GM18873 (cell line): ENCODE measurements at regions not wholly inside any gene's neighbourhood (a gene's known extent, or its start where the extent isn't known, plus 50 kb on each side); places are given as distances from the start of the nearest gene placed in this dataset.

Source experiments
- ATAC-seq: cut with Tn5 transposase; IDR thresholded peaks from one replicate; pipeline ENCODE4 v1.9.1; 2021; ENCODE audit warnings: mild to moderate bottlenecking, moderate library complexity, moderate number of reproducible peaks; ENCODE audit not compliant: unreplicated experiment, low FRiP score

DNA sequence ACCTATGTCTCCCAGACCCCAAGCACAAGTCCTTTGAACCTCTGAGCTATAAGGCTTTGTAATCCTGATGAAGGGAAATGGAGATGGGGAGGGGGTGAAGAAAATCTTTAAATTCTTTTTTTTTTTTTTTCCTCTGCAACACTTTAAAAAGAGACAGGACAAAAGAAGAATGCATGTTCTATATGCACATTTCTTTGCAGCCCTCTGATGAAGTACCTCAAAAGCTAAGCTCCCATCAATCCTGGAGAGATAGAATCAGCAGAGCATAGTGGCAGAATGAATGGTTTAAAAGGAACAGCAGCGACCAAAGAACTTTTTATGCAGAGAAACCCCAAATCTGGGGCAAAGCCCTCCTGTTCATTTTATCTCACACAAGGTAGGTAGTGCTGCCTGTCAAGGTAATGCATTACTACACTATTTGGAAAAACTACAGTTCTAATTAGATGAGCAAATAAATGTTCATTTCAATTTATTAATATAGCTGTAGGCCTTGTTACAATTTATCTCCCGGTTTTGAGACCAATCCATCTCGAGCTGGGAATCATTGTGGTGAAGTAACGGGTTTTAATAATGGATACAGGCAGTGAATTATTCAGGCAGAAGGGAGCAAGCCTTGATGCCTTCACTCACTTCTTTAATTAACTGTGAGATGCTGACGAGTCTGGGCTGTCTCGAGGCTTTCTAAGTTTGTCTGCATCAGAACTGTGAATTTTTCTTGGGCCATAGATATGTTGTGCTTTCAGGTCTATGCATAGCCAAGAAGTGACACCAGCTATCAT lies 173.5 kb upstream of the ZNF608 start:
- ATAC-seq = no peak

DNA sequence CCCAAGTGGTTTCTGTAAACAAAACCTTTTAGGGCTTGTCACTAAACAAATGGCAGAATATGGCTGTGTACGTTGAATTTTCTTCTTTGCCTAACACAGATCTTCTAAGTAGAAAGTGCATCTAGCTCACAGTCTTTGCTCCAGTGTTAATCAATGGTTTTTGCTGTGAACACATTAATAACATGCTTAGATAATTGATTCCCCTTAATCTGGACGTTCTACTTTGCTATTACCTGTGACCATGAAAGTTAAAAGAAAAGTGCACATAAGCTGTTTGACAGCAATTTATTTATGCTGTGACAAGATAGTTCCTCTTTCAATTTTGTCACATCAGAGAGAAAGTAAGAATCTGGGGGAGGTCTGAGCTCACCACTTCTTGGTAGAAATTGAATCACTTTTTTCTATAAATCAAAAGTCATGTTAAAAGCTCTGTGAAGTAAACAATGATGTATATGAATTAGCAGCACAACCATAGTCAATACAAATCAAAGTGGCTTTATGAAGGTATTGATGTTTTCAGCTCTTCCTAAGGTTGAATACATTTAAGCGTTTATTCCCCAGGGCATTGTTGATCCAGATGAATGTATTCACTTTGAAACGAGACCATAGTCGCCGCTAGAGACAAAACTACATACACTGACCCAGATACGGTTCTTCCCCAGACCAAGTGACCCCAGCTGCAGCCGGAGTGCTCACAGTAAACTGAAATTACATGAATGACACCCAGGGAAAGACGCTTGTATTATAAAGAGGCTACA lies 174.6 kb upstream of the ZNF608 start:
- peak; percentile 93 for ATAC-seq

- ATAC-seq = peak; percentile 24
These were observed 175.3 kb upstream of the ZNF608 start for GRCh38 chr5:124921694-124922093.

- ATAC-seq = no peak
These were observed 176.0 kb upstream of the ZNF608 start for GRCh38 chr5:124922255-124922975.

GRCh38 chr5:124923131-124923530 lies 176.7 kb upstream of the ZNF608 start:
- no peak for ATAC-seq

DNA sequence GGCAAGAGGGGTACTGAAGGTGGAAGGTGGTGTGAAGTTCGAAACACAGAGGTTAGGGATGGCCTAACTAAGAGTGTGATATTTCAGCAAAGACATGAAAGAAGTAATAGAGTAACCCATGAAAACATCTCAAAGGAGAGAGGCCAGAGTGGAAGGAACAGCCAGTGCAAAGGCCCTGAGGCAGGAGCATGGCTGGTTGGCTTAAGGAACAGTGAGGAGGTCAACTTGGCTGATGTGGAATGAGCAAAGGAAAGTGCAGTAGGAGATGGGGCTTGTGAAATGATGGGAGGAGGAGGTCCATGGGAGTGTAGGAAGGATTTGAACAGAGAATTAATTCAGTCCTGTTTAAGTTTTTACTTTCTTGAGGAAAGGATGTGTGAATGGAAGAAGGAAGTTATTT lies 178.3 kb upstream of the ZNF608 start:
- no peak for ATAC-seq

DNA sequence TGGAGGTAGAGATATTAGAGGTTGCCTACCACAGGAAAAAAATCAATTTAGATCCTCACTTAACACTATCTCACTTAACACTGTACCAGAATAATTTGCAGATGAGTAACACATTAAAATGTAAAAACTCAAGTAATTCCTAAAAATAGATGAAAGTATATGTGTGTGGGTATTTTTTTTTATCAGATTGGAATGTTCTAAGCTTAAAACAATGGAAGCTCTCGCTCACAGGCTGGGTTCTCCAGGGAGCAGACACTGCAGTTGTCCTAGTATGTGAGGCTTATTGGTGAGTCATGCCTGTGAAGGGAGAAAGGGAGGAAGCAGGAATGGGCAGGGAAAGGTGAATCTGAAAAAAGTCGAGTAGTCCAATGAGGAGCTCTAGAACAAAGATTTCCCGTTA lies 181.3 kb upstream of the ZNF608 start:
- no peak for ATAC-seq

DNA sequence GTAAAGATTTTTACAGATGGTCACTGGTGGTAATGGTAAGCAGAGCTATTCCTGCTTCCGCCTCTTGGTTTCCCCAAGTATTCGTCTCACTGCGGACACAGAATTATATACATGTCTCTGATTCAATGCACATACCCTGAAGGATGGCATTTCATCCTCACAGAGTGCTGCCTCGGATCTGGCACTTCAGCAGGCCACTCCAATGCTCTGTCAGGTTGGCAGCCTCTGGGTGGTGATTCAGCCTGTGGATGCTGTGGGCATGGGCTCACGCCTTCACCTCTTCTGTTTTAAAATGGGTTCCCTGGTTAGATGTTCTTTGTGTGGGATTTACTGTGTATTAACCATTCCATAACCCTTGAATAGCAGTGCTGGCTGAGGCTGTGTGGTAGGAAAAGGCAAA lies 182.6 kb upstream of the ZNF608 start:
- ATAC-seq = no peak

DNA sequence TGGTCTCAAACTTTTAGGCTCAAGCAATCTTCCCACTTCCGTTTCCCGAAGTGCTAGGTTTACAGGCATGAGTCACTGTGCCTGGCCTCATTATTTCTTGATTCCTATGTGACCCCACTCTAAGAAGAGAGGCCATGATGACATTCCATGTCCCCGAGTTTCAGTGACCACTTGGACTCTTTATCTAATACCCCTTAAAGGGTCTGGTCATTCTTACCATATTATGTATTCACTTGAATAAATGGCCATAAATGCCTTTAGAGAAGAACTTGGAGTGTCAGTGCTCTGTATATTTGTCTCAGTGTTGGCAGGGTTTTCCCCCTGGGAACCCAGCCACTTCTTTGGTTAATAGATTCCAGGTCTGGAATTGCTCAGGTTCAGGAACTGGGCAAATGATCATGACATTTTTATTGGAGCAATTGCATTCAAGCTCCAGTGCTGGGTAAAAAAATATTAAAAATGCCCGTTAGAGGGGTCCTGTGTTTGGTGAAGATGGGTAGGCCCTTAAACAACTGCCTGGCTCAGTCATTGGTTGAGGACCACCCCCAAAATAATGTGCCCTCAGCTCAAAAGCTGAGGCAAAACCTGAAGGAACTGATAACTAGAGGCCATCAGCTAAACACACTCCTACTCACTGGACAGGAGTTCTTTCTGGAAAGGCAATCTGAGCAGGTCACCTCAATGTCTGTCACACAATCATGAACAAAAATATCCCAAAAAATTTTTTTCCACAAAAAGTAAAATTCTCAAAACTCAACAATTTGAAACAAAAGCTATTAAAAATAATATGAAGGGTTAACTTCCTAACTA lies 186.6 kb upstream of the ZNF608 start:
- no peak for ATAC-seq

DNA sequence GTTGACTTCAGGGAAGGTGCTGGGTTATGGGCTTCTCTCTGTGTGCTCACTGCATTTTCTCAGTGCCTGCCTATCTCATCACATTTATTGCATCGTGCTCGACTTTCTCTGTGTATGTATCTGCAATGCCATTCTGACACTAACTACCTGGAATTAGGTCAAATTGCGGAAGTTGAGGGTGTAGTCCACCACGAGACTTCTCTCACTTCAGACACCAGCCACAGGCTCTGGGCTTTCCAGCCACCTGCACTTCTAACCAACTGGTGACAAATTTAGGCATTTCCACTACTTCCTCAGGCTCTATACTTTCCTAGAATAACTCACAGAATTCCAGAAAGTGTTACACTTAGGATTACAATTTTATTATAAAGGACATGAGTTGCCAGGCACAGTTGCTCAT lies 188.6 kb upstream of the ZNF608 start:
- peak; percentile 77 for ATAC-seq

- no peak for ATAC-seq
These were observed 190.1 kb upstream of the ZNF608 start for GRCh38 chr5:124936626-124936933.

DNA sequence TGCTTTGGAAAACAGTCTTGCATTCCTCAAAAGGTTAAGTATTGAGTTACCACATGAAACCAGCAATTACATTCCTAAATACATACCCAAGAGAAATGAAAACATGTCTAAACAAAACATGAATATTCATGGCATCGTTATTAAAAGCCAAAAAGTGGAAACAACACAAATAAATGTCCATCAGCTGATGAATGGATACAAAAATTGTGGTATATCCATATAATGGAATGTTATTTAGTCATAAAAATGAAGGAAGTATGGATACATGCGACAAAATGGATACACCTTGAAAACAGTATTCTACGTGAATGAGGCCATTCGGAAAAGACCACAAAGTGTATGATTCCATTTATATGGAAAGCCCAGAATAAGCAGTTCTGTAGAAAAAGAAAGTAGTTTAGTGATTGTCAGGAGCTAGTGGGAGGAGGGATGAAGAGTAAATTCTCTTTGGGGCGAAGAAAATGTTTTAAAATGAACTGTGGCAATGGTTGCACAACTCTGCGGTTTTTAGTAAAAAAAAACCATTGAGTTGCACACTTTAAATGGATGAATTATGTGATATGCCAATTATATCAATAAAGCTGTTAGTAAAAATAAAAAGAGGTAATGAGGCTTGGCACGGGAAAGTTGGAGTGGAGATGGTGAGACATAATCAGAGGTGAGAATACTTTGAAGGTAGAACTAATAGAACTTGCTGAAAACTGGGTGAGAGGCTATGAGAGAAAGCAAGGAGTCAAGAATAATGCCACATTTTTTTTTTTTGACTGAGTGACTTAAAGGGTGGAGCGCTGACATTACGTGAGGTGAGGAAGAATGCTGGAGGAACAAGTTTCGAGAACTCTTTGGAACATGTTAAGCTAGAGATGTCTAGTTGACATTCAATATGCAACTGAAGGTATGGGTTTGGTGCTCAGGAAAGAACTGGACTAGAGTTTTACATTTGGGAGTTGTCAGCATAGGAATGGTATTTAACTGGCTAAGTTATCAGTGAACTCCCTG lies 194.9 kb upstream of the ZNF608 start:
- no peak for ATAC-seq

DNA sequence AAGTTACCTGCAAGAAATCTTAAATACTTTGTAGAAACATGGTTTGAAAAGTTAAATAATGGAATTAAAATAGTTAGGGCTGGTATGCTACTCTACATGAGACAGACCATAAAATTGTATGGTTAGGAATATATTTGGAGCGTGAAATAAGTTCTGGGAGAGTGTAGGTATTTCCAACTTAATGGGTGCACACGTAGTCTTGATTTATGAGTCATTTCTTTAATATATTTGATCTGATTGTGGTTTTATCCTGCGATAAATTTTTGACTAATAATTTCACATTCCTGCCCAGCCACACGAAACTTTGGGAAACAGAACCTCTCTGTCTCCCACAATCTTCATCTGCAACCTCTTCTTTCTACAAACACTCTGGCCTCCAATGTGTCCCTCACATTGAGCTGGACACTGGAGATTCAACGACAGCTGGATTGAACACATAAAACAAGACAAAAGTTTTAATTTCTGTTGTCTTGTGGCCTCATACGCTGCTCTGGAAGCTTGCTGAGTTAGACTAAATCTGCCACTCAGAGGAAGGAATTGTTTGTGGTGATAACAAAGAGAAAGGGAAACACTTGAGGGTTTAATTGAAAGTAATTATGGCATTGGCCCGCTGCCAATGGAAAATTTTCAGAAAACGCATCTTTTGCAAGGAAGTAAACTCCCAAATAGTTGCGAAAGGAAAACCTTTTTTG lies 201.8 kb upstream of the ZNF608 start:
- ATAC-seq = no peak

GRCh38 chr5:124948754-124949275 lies 202.4 kb upstream of the ZNF608 start:
- no peak for ATAC-seq

GRCh38 chr5:124949862-124950261 lies 203.4 kb upstream of the ZNF608 start:
- no peak for ATAC-seq

GRCh38 chr5:124951105-124951504 lies 204.7 kb upstream of the ZNF608 start:
- ATAC-seq = no peak

DNA sequence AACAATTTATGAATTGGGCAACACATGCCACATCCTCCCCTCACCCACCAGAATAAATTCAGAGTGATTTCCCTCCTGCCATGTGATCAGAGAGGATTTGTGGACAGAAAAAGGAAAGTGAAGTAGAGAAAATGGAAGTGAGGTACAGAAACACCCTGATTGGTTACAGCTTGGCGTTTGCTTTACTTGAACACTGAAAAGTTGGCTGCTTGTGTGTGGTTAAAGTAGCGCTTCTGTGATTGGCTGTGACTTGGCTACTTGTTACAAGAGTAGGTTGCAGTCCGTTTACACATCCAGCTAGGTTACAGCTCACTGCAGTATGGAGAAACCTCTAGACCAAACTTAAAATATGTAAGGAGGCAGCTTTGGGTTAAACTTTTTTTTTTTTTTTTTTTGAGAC lies 205.2 kb upstream of the ZNF608 start:
- peak; percentile 70 for ATAC-seq

- peak; percentile 90 for ATAC-seq
These were observed 205.6 kb upstream of the ZNF608 start for GRCh38 chr5:124952079-124952478.

DNA sequence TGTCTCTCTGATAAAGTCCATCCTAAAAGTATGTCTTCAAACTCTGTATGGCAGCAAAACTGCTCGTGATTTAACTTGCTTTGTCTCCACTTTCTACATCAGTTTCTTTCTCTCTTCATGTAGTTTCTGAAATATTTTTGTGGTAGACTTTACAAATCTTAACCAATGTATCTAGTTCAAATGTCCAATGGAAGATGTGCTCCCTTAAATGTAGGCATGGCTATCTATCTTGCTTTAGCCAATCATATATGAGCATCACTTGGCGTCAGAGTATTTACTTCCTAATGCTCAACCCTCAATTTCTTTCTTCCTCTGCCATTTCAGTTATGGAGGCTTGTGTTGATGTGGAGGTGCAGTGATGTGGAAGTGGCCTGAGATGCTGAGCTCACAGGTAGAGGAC lies 206.1 kb upstream of the ZNF608 start:
- peak; percentile 53 for ATAC-seq
